Activated T-cell treated with anti-CD3 and anti-CD28 coated beads for 24 hours (primary cell): ENCODE measurements at regions not wholly inside any gene's neighbourhood (a gene's known extent, or its start where the extent isn't known, plus 50 kb on each side); places are given as distances from the start of the nearest gene placed in this dataset.

Experiments
- DNase-seq: peaks from one replicate; pipeline ENCODE4 v3.0.0-alpha.2; 2020; ENCODE audit warnings: low read depth

DNA sequence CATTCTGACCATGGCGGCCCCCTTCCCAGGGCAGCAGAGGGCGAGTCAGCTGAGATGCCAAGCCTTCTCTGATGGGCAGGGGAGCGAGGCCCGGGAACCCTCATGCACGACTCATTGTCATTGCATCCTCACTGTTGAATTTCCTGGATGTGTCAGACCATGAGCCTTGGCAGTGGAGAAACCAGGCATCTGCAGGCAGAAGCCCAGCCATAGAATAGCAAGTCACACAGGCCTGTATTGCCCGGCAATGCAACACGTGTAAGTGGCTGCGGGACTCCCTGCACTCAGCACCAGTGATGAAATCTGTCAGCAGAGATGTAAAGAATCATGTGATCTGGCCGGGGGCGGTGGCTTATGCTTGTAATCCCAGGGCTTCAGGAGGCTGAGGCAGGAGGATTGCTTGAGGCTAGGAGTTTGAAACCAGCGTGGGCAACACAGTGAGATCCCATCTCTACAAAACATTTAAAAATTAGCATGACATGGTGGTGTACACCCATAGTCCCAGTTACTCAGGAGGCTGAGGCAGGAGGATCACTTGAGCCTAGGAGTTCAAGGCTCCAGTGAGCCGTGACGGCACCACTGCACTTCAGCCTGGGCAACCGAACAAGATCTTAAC, 199.7 kb downstream of the KATNAL1 start:
- no peak for DNase-seq

DNA sequence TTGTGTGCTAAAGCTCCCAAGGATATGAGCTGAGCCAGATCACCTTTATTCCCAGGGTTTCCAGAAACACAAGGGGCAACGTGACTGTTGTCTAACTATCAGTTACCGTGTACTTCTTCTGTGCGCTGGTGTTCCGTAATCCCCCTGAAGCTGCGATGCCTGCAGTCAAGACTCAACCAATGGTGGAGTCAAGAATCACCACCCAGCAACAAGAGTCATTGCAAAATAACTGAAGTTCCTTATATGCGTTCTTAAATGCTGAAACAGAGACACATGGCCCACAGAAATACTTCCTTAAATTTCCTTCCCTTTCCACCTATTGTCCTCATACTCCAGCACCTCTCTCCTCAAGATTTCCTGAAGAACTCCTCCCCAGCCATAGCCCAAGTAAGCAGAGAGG, 200.2 kb downstream of the KATNAL1 start:
- no peak for DNase-seq

DNA sequence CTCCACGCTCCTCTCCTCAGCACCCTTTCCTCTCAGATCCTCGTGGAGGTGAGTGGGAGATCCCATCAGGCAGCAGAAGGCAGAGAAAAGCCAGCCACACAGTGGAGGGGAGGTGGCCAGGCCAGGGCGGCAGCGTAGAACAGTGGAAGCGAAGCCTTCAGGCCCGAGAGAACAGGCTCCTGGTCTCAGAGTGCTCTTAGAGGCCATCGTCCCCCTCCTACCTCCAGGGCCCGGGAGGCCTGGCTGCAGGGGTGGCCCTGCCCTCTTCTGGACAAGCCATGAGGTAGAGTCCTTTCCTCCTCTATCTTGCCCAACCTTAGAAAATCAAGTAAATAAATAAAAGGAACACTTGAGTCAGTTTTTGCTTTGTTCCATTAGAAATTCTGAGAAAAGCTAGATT, 202.0 kb downstream of the KATNAL1 start:
- no peak for DNase-seq

DNA sequence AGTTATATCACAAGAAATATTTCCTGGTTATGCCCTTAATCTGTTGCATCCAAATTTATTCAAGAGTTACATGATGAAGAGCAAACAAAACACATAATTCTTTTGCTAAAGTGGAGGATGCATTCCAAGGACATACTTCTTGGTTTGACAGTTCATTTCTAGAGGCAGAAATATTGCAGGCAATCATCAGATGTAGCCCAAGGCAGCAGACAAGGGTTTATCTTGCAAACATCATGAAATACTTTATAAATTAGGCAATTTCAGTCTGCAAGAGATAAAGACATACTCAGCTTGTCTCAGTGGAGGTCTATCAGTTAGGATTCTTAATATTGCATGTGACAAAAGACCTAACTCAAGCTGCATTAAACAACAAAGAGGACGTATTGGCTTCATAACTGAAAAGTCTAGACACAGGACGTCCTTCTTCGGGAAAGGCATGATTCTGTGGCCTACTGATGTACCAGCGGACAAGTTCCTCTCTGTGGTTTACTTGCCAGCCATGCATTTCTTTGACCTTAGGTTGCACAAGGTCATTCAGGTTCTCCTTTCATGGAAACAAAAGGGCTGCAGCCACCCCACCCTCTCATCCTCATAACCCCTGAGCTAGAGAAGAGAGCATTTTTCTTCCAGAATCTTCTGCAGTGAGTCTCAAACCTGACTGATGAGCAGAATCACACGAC, 204.1 kb downstream of the KATNAL1 start:
- no peak for DNase-seq

DNA sequence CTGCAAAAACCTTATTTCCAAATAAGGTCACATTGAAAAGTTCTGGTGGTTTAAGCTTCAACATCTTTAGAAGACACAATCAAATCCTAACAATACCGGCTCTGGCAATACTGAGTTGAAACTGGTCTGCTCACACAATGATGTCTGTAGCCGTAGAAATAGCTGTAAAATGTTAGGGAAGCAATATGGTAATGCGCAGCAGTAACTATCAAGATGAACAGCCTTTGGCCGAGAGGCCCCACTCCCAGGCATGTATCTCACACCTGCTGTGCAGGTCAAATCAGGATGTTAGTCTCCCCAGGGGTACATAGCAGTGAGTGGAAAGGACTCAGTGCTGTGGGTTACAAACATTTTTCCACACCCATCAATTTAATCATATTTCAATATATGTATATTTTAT, 207.1 kb downstream of the KATNAL1 start:
- no peak for DNase-seq

DNA sequence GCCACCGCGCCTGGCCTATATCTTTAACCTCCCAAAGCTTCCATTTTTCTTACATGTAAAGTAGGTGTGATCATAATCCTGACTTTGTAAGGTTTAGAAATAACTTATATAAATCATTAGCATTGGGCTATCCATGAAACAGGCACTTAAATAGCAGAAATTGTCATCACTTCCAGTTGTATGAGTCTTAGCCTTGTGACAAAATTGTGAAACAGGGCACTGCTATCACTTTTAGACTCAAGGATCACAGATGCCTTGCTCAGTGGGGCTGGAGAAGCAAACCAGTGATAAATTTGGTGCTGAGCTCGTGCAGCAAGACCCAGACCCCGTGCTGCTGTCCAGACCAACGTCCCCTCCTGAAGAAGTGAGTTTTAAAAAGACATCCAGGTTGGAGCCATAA, 209.7 kb downstream of the KATNAL1 start:
- no peak for DNase-seq

DNA sequence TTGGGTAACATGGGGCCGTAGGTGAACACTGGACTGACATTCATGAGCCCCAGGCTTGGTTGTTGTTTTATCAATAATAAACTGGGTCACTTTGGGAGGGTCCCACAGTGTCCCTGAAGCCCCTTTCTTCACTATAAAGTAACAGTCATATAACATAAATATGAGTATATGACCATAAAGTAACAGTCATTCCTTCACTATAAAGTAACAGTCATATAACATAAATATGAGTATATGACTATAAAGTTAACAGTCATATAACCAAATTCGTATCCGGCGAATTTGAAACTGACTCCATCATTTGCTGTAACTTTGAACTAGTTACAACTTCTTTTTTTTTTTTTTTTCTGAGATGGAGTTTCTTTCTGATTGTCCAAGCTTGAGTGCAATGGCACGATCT, 210.3 kb downstream of the KATNAL1 start:
- DNase-seq, result no peak

DNA sequence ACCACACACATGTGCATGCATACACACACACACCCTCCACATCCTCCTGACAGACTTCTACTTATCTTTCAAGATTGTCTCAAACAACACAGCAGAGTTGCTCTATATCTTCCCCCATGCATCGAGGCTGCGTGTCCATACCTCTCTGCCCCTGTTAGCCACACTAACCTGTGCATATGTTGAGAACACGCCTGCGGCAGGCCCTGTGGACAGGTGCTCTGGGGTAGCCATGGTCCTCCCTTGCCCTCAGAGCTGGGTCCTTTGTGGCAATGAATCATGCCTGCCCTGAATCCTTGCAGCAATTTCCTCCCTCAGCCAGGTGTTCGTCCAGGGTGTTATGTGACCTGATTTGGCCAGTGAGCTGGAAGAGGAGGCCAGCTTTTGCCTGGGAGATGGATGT, 213.3 kb downstream of the KATNAL1 start:
- no peak for DNase-seq

DNA sequence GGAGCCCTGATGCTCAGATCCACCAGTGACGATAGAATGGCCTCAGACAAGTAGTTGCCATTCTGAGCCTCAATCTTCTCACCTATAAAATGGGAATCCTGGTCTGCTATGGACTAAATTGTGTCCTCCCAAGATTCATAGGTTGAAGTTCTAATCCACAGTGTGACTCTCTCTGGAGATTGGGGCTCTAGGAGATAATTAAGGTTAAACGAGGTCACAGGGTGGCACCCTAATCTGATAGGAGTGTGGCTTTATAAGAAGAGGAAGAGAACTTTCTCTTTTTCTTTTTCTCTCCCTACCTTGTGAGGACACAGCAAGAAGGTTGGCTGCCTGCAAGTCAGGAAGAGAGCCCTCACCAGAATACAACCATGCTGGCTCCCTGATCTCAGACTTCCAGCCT, 214.1 kb downstream of the KATNAL1 start:
- no peak for DNase-seq

DNA sequence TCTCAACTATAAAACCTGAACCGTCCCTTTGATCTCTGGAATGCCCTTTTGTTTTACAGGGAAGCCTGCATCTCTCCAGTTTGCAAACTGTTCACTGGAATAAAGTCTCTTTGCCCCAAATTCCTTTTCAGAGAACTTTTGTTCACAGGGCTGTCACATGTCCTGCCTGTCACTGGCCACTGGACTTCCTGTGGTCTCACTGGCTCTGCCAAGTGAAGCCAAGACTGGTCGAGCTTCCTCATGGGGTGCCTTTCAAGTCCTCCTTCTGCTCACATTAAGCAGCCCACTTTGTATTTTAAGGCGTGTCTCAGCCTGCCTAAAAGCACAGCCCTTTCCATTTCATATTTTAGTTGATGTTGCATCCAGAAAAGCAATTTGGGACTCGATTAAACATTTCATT, 215.7 kb downstream of the KATNAL1 start:
- DNase-seq, result no peak

DNA sequence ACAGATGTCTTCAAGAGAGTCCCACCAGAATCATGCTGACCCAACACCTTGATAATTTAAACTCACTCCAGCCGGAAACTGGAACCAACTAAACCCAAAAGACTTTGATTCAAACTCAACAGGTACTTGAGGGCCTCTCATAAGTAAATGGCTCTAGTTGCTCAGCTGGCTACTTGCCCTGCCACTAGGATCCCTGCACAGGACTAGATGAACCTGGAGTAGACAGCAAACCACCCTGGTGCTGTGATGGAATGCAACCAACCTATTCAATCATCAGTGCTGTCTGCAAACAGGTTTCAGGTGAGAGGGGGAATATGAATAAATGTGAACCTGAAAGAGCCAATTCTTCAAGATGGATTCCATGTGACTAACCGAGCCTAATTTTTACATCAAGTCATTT, 216.3 kb downstream of the KATNAL1 start:
- DNase-seq, result no peak

DNA sequence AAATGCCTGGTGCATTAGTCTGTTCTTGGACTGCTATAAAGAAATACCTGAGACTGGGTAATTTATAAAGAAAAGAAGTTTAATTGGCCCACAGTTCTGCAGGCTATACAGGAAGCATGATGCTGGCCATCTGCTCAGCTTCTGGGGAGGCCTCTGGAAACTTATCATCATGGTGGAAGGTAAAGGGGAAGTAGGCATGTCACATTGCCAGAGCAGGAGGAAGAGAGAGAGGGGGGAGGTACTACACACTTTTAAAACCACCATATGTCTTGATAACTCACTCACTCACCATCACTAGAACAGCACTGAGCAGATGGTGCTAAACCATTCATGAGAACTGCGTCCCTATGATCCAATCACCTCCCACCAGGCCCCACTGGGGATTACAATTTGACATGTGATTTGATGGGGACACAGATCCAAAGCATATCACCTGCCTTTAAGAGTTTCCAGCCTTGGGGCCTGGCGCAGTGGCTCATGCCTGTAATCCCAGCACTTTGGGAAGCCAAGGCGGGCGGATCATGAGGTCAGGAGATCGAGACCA, 219.0 kb downstream of the KATNAL1 start:
- no peak for DNase-seq

DNA sequence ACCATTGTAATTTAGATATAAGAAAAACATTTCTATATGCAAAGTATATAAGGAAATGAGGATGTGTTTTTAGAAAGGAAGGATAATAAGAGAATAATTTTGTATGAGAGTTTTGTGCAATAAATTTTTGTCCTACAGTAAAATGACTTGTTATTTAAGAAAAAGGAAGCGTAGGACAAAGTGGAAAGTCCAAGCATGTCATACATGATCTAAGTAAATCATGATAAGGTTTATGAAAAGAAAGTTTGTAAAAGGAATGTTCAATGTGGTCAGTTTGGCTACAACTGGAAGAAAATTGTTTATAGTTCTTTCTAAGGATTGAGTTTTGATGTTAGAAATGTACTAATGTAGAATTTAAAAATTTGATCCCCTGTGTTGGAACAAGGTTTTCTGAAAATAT, 222.3 kb downstream of the KATNAL1 start:
- no peak for DNase-seq

DNA sequence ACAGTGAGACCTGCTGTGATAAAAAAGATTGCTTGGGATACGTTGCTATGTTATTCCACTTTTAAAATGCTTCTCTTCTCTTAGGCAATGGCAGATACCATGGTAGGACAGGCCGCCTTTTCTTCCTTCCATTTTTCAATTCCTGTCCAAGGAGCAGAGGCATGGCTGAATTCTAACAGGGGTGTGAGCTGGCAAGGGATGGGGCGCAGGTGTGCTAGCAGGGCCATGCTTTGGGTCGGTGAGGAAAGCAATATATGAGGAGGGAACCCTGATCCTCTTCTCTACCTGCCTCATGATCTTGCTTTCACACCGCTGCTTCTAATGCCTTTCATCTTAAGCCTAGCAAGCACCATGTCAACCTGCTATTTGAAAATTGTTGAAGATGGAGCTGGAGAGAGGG, 225.0 kb downstream of the KATNAL1 start:
- no peak for DNase-seq

DNA sequence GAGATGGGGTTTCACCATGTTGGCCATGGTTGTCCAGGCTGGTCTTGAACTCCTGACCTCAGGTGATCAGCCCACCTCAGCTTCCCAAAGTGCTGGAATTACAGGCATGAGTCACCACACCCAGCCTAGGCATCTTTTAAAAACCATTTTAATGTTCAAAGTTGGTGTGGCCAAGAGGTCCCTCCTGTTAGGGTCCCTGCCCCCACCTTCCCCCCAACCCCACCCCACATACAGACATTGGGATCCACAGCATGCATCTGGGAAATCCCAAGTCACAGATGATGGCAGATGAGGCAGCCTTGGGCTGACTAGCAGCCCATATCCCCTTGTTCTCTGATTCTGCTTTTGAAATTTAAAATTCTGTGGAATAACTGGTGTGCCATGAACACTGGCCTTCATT, 226.0 kb downstream of the KATNAL1 start:
- no peak for DNase-seq

DNA sequence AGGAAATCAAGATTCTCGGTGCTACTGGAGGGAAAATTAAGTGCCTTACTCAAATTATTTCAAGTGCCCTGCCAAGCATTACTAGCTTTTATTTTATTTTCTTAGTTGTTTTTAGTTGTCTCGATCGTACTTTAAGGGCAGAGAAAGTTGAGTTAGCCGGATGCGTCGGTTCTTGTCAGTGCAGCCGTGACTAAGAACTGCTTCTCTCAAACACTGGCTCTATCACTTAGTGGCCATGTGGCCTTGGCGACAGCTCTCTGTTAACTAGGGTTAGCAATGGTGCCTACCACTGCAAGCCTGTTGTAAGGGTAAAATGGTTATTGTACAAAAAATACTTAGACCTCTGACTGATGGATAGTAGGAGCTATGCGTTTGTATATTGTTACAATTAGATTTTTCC, 227.8 kb downstream of the KATNAL1 start:
- no peak for DNase-seq

DNA sequence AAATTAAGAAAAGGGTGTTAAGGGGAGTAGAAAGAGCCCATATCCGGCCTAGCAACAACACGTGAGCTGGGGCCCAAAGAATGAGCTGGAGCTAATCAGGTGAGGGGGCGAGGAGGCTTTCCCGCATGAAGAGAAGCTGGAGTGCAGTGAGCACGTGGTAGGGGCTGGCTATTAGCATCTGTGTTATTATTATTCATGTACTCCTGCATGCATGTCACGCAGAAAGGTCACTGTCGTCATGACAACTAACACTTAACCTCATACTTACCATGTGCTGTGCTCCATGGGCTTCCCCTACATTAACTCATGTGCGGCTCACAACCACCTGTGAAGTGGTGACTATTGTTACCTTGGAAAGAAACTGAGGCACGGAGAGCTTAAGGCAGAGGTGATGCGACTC, 227.6 kb upstream of the UBL3 start:
- DNase-seq, result no peak

DNA sequence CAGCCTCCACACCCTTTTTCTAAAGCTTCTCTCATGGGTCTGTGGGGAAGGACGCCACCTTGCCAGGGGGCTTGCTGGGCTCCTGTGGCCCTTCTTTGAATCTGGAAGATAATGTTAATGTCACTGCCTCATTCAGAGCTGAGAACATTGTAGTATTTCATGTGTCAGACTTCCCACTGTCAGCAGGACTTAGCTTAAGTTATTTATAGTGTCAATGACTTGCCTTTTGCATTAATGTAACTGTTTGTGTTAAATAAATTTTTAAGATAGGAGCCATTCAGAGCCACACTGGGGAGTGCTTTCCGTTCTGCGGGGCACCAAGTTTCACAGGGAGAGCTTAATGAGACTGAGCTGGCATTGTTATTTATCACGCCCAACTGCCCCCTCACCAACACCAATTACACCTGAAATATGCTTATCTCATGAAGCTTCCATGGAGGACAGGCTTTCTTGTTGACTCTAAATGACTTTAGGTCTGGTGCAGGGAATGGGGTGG, 226.9 kb upstream of the UBL3 start:
- no peak for DNase-seq

DNA sequence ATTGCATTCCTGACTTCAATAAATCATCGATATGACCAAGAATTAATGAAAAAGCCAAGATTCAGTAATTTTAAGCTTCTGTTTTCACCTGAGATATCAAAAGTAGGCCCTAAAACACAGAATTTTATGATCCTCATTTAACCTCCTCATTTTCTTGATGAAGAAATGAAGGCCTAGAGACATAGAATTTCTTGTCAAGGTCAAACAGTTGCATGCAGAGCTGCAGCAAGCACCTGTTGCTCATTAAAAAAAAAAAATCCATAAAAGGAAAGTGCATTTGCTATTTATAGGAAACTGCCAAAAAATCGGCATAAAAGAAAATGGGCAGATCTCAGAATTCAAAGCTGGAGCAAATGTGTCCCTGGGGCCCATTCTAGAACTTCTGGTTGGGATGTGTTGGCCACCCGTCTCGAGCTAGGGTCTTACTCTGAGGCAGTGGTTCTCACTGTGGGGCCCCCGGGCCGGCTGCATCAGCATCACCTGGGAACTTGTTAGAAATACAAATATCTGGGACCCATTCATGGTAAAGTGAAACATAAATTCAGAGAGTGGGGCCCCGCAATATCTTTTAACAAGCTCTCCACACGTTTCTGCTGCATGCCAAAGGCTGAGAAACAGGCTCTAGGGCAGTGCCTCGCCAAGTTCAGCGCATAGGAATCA, 224.7 kb upstream of the UBL3 start:
- no peak for DNase-seq

DNA sequence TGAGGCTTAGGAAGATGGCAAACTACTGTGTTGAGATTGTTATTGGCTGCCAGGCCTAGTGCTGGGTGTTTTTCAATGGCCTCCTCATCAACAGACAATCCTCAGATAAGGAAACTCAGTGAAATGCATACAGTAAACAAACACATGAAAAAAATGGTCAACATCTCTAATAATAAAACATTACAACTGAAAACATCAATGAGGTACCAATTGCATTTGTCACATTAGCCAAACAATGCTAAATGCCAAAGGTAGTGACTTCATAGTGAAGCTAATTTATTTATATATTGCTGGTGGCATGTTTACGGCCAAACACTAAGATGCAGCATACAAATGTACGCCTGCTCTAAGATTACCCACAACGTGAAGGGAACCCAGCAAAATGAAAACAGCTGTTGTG, 224.0 kb upstream of the UBL3 start:
- DNase-seq, result no peak

DNA sequence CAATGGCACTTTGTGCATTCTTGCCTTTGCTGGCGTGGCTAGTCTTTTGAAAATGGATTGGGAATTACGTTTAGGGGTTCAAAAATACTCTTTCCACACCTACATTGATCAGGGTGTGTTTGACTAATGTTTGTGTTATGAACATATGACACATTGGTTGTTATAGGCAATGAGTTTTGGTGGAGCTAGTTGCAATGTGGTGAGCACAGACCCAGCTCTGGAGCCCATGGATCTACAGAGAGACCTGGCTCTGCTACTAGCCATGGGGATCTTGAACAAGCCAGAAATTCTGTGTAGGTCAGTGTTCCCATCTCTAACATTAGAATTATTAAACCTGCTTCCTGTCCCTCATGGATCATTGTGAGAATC, 222.4 kb upstream of the UBL3 start:
- no peak for DNase-seq

DNA sequence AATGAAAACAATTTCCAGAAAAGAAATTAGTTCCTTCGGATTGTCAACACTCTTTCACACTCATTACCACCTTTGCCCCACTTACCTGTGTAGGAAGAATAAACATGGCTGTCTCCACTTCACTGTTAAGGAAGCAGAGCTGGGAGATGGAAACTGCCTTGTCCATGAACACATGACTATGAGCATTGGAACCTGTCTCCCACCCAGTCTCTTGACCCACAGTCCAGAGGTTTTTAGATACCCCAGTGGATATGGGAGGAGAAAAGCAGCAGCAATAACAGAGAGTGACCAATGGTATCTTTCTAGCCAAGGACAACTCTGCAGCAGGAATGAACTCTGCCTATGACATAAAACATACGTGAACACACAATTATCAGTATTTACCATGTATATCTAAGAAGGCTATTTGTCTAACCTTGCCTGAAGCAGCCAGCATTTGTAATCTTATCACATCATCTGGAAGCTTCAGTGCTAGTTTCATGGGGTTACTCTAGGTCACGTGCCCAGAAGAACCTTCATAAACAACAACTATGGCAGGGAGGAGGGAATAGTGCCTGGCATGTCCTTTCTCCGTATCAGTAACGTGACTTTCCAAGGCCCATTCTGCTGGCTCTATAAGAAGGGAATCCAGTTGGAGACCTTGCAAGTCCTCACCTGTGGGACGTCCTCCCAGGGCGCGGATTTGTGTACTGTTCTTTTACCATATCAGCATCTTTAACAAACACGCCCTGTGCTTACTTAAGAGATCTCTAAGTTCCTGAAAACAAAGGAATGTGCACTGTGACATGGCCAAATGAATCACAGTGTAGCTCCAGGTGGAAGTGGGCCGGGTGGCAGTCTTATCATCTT, 221.8 kb upstream of the UBL3 start:
- no peak for DNase-seq
